HCT116 (cell line): ENCODE measurements at regions not wholly inside any gene's neighbourhood (a gene's known extent, or its start where the extent isn't known, plus 50 kb on each side); places are given as distances from the start of the nearest gene placed in this dataset.
"Not testable (repeated sequence)": the region's sequence is repeated elsewhere in the genome, so short reads cannot be mapped to it uniquely, and the experiment has no call there.

ENCODE experiments used
- ATAC-seq: fragments of 200-7000 bp; cut with Tn5 transposase; 2 replicates; pipeline ENCODE4 v1.9.1; 2020; ENCODE audit warnings: mild to moderate bottlenecking, moderate library complexity
- BruUV-seq: library from RNA; stranded (reverse); fragments of 400-500 nt; replicated peaks from 2 replicates; lab custom pipeline; 2021; lab: Mats Ljungman, UMichigan
- CTCF ChIA-PET: fragments of 300-600 bp; sonication (Branson Sonifier 250); formaldehyde crosslinking; loops from one replicate; lab custom pipeline; 2021; ENCODE audit warnings: antibody characterized with exemption; lab: Charles Lee
- POLR2A ChIA-PET: fragments of 300-600, 350-600 bp; sonication (Branson Sonifier 250); formaldehyde crosslinking; loops from one replicate; lab custom pipeline; 2021; ENCODE audit warnings: antibody characterized with exemption; lab: Charles Lee
- RAD21 ChIA-PET, 2 experiments: fragments of 300-600 bp; sonication (Branson Sonifier 250); formaldehyde crosslinking; loops; one replicate each; lab custom pipeline; 2023; ENCODE audit warnings: low total read pairs in 2 of 2; ENCODE audit not compliant: uncharacterized antibody in 2 of 2, unreplicated experiment in 2 of 2, low non-redundant PET in 1 of 2; lab: Charles Lee
- DNase-seq: peaks from one replicate; pipeline ENCODE4 v3.0.0-alpha.2; 2010; ENCODE audit warnings: low read depth, low spot score
- H2AFZ ChIP-seq: fragments of 200-600 bp; shearing (Covaris generic), sonication (generic); 2 replicates; pipeline ENCODE4 v1.6.1; 2017; ENCODE audit warnings: low read depth, mixed run types, mixed read lengths, antibody characterized with exemption, low read length; ENCODE audit not compliant: poor library complexity, severe bottlenecking
- H3K27ac ChIP-seq: 2 replicates; pipeline ENCODE4 v1.5.1; 2012; ENCODE audit warnings: low read depth, low read length
- H3K27me3 ChIP-seq: fragments of 200-600 bp; sonication (generic); 2 replicates; pipeline ENCODE4 v1.6.1; 2016; ENCODE audit warnings: mixed run types, low read length, mixed read lengths; ENCODE audit not compliant: insufficient read depth
- H3K36me3 ChIP-seq, 2 experiments: fragments of 200-500 bp in 1 of 2; fragments of 200-600 bp in 1 of 2; sonication (Bioruptor generic) in 1 of 2; sonication (generic) in 1 of 2; 2 replicates each; pipeline versions ENCODE4 v1.5.1 to v1.6.1; 2014 to 2016; ENCODE audit warnings: low read length in 2 of 2, inconsistent platforms in 1 of 2, mixed read lengths in 1 of 2, mixed run types in 1 of 2; ENCODE audit not compliant: insufficient read depth in 2 of 2, control insufficient read depth in 1 of 2
- H3K4me1 ChIP-seq, 2 experiments: fragments of 200-600 bp in 1 of 2; sonication (generic) in 1 of 2; 2 replicates each; pipeline versions ENCODE4 v1.5.1 to v1.6.1; 2012 to 2017; ENCODE audit warnings: low read length in 2 of 2, inconsistent platforms in 1 of 2, mild to moderate bottlenecking in 1 of 2, mixed read lengths in 1 of 2, mixed run types in 1 of 2, moderate library complexity in 1 of 2; ENCODE audit not compliant: insufficient read depth in 2 of 2, control insufficient read depth in 1 of 2
- H3K4me2 ChIP-seq: fragments of 200-600 bp; sonication (generic); 2 replicates; pipeline ENCODE4 v1.6.1; 2017; ENCODE audit warnings: mixed run types, low read length, mixed read lengths
- H3K4me3 ChIP-seq, 2 experiments: fragments of 200-600 bp in 1 of 2; sonication (generic) in 1 of 2; replicated peaks in 1 of 2; 2 replicates each; pipeline ENCODE4 v1.5.1; 2011 to 2016; ENCODE audit warnings: low read length in 2 of 2, control low read depth in 1 of 2, low read depth in 1 of 2, mild to moderate bottlenecking in 1 of 2, mixed read lengths in 1 of 2, mixed run types in 1 of 2
- H3K79me2 ChIP-seq: fragments of 200-600 bp; sonication (generic); 2 replicates; pipeline ENCODE4 v1.6.1; 2017; ENCODE audit warnings: mild to moderate bottlenecking, mixed run types, low read length, moderate library complexity, mixed read lengths; ENCODE audit not compliant: insufficient read depth
- H3K9ac ChIP-seq: fragments of 200-600 bp; sonication (generic); 2 replicates; pipeline ENCODE4 v1.6.1; 2016; ENCODE audit warnings: low read length, mixed read lengths
- H3K9me2 ChIP-seq: fragments of 200-600 bp; sonication (generic), shearing (Covaris generic); 2 replicates; pipeline ENCODE4 v1.6.1; 2017; ENCODE audit warnings: mixed run types, mild to moderate bottlenecking, moderate library complexity; ENCODE audit not compliant: insufficient read depth
- H3K9me3 ChIP-seq, 2 experiments: fragments of 200-500 bp in 1 of 2; fragments of 200-600 bp in 1 of 2; sonication (Bioruptor generic) in 1 of 2; sonication (generic) in 1 of 2; 2 replicates each; pipeline ENCODE4 v1.6.1; 2014 to 2017; ENCODE audit warnings: low read length in 2 of 2, mixed read lengths in 2 of 2, inconsistent platforms in 1 of 2, low read depth in 1 of 2, mild to moderate bottlenecking in 1 of 2, mixed run types in 1 of 2, moderate library complexity in 1 of 2; ENCODE audit not compliant: control insufficient read depth in 1 of 2, insufficient read depth in 1 of 2
- H4K20me1 ChIP-seq: fragments of 200-600 bp; sonication (generic), shearing (Covaris generic); 2 replicates; pipeline ENCODE4 v1.6.1; 2017; ENCODE audit warnings: mixed run types, mild to moderate bottlenecking, moderate library complexity; ENCODE audit not compliant: insufficient read depth
- EGR1 ChIP-seq: IDR thresholded peaks from 2 replicates; pipeline ENCODE4 v1.6.1; 2012; ENCODE audit warnings: low read depth
- EZH2 ChIP-seq: fragments of 200-600 bp; sonication (generic); IDR thresholded peaks from 2 replicates; pipeline ENCODE4 v1.6.1; 2017; ENCODE audit warnings: antibody characterized with exemption, mixed run types
- EZH2phosphoT487 ChIP-seq: fragments of 200-600 bp; IDR thresholded peaks from 2 replicates; pipeline ENCODE4 v1.6.1; 2018; ENCODE audit warnings: antibody characterized with exemption, borderline replicate concordance
- MAX ChIP-seq: IDR thresholded peaks from 2 replicates; pipeline ENCODE4 v1.6.1; 2012
- SP1 ChIP-seq: IDR thresholded peaks from 2 replicates; pipeline ENCODE4 v1.6.1; 2012; ENCODE audit warnings: low read depth
- YY1 ChIP-seq: IDR thresholded peaks from 2 replicates; pipeline ENCODE4 v1.6.1; 2011; ENCODE audit warnings: low read length, low read depth, moderate library complexity, mild to moderate bottlenecking; ENCODE audit not compliant: insufficient replicate concordance; ENCODE audit errors: extremely low read depth
- intact Hi-C: fragments of 100-400 bp; cut with micrococcal nuclease; formaldehyde crosslinking; loops from 2 replicates; pipeline ENCODE4 v1.10.0; 2022

DNA sequence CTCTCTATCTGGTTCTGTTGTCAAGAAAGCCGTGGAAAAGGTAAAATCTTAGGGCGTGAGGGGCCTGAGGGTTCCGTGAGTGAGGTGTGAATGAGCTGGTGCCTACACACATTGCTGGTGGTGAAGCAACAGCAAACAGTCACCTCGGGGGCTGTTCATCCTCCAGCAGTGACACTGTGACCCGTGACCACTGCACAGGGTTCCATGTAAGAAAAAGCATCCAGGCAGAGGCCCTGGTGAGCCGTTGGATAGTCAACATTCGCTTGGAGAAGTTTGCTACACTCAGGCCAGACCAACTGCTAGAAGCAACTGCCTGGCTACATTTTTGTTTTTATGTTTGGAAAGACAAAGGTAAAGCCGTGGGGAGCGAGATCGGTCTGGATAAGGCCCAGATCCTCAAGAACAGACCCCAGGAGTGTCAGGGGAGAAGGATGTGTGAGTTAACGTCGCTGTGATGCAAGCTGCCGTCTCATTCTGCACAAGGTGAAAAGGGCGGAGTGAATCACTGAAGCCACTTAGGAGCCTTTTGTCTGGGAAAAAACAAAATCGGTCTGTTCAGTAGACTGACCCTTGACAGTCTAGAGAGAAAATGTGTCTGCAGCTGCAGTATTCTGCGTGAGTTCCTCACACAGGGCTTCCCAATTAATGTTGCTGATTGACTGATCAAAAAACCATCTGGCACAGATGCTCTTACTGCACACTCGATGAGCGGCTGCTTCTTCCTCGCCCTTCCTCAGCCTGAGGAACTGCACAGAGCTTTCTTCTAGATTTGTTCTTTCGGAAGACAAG is 404.0 kb downstream of the SMOC2 start:
- H3K27me3 ChIP-seq: no peaks in the 10 kb centered on the region
- H3K9me3 ChIP-seq: no peaks in the 10 kb centered on the region
- ChIA-PET RAD21 (no interaction called here), CTCF (no interaction called here), POLR2A (no interaction called here)
- BruUV-seq: no TSS peak
- ATAC-seq: no peak
- no peak overlapping the region for H2AFZ ChIP-seq
- H3K79me2 ChIP-seq: no peaks in the 10 kb centered on the region
- no peak overlapping the region for H3K4me2 ChIP-seq
- H3K36me3 ChIP-seq: no peaks in the 10 kb centered on the region
- intact Hi-C loops: no loop called here
- no peak for DNase-seq
- H3K4me1 ChIP-seq: no peaks in the 10 kb centered on the region
- H3K27ac ChIP-seq: no peak overlapping the region
- no peak overlapping the region for H3K4me3 ChIP-seq
- H4K20me1 ChIP-seq: no peaks in the 10 kb centered on the region
- no peak overlapping the region for H3K9ac ChIP-seq
- H3K9me2 ChIP-seq: no peaks in the 10 kb centered on the region
- TF ChIP-seq EZH2 (no peak), EGR1 (no peak), YY1 (no peak), EZH2phosphoT487 (no peak), MAX (no peak), SP1 (no peak)

- ATAC-seq: not testable (repeated sequence)
Observed at GRCh38 chr6:168842632-168843212, 401.7 kb downstream of the SMOC2 start.

More at GRCh38 chr6:168842632-168843212, 401.7 kb downstream of the SMOC2 start:
- H2AFZ ChIP-seq, H3K9me3 ChIP-seq, H3K27me3 ChIP-seq, H3K4me2 ChIP-seq, H3K4me3 ChIP-seq, H3K36me3 ChIP-seq, H3K9ac ChIP-seq, H4K20me1 ChIP-seq, BruUV-seq, intact Hi-C loops, DNase-seq, CTCF ChIA-PET, H3K79me2 ChIP-seq, H3K27ac ChIP-seq, H3K9me2 ChIP-seq, POLR2A ChIA-PET, H3K4me1 ChIP-seq, RAD21 ChIA-PET: not testable (repeated sequence)
